ENCODE measurements at regions not wholly inside any gene's neighbourhood (a gene's known extent, or its start where the extent isn't known, plus 50 kb on each side); places are given as distances from the start of the nearest gene placed in this dataset.

GRCh38 chr18:42137693-42138375, 182.8 kb downstream of the PIK3C3 start:
- no peak for DNase-seq

- no peak for DNase-seq
These were observed 186.4 kb downstream of the PIK3C3 start for GRCh38 chr18:42141439-42141838.

GRCh38 chr18:42155024-42155423, 200.0 kb downstream of the PIK3C3 start:
- DNase-seq = no peak

- DNase-seq = no peak
These were observed 201.2 kb downstream of the PIK3C3 start for GRCh38 chr18:42156281-42156680.

GRCh38 chr18:42157420-42157819, 202.4 kb downstream of the PIK3C3 start:
- DNase-seq = no peak

- DNase-seq = no peak
These were observed 202.8 kb downstream of the PIK3C3 start for GRCh38 chr18:42157878-42158277.

- no peak for DNase-seq
These were observed 204.1 kb downstream of the PIK3C3 start for GRCh38 chr18:42159146-42159545.

GRCh38 chr18:42163321-42163720, 208.3 kb downstream of the PIK3C3 start:
- DNase-seq = no peak

- no peak for DNase-seq
These were observed 209.5 kb downstream of the PIK3C3 start for GRCh38 chr18:42164556-42164955.

GRCh38 chr18:42165922-42166513, 211.0 kb downstream of the PIK3C3 start:
- no peak for DNase-seq

- DNase-seq = no peak
These were observed 213.5 kb downstream of the PIK3C3 start for GRCh38 chr18:42168487-42168886.

- no peak for DNase-seq
These were observed 213.9 kb downstream of the PIK3C3 start for GRCh38 chr18:42168907-42169306.

GRCh38 chr18:42174909-42175308, 219.9 kb downstream of the PIK3C3 start:
- no peak for DNase-seq

GRCh38 chr18:42176599-42176998, 221.6 kb downstream of the PIK3C3 start:
- DNase-seq = no peak

GRCh38 chr18:42177390-42177789, 222.4 kb downstream of the PIK3C3 start:
- DNase-seq = no peak

- DNase-seq = no peak
These were observed 223.5 kb downstream of the PIK3C3 start for GRCh38 chr18:42178376-42179080.

GRCh38 chr18:42179542-42180121, 224.6 kb downstream of the PIK3C3 start:
- no peak for DNase-seq

- no peak for DNase-seq
These were observed 226.4 kb downstream of the PIK3C3 start for GRCh38 chr18:42181474-42181873.

- DNase-seq = no peak
These were observed 228.0 kb downstream of the PIK3C3 start for GRCh38 chr18:42182728-42183700.

GRCh38 chr18:42183746-42184145, 228.7 kb downstream of the PIK3C3 start:
- DNase-seq = no peak

- DNase-seq = no peak
These were observed 229.8 kb downstream of the PIK3C3 start for GRCh38 chr18:42184685-42185477.

GRCh38 chr18:42185486-42185885, 230.5 kb downstream of the PIK3C3 start:
- no peak for DNase-seq
